ENCODE measurements at regions not wholly inside any gene's neighbourhood (a gene's known extent, or its start where the extent isn't known, plus 50 kb on each side); places are given as distances from the start of the nearest gene placed in this dataset.

- TF ChIP-seq POLR2A (IDR thresholded peaks at IDR 0.05; ENCODE audit: low read length) (no peak), GATA1 (IDR thresholded peaks at IDR 0.05; ENCODE audit: low read depth, low read length) (no peak)
Observed at GRCh38 chr5:8363138-8363537, 494.2 kb downstream of the MTRR start.
